ENCODE measurements at regions not wholly inside any gene's neighbourhood (a gene's known extent, or its start where the extent isn't known, plus 50 kb on each side); places are given as distances from the start of the nearest gene placed in this dataset.

DNA sequence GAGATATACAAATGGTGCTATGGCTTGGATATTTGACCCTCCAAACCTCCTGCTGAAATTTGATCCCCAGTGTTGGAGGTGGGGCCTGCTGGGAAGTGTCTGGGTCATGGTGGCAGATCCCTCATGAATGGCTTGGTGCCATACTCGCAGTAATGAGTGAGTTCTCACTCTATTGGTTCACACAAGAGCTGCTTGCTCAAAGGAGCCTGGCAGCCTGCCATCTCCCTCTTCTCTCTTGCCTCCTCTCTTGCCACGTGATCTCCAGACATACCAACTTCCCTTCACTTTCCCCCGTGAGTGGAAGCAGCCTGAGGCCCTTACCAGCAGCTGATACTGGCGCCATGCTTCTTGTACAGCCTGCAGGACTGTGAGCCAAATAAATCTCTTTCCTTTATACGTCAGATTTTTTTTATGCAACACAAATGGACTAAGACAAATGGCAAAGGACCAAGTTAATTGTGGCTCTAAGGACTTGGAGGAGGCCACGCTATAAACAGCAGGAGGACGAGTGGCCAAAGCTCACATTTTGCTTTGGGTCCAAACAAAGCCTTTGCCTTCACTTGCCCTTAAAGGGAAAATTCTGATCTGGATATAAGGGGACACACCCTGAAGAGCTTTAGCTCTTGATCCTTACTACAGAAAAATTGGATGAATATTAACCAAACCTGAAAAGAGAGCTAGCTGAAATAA lies 214.7 kb downstream of the SS18 start:
- TF ChIP-seq POLR2A (IDR thresholded peaks at IDR 0.05; ENCODE audit: low read length) (no peak), GATA1 (IDR thresholded peaks at IDR 0.05; ENCODE audit: low read depth, low read length) (no peak)
